Renal cortical epithelial cell (primary cell): ENCODE measurements at regions not wholly inside any gene's neighbourhood (a gene's known extent, or its start where the extent isn't known, plus 50 kb on each side); places are given as distances from the start of the nearest gene placed in this dataset.

ENCODE experiments used
- DNase-seq: peaks from one replicate; pipeline ENCODE4 v3.0.0-alpha.2; 2011; ENCODE audit warnings: low read depth

DNA sequence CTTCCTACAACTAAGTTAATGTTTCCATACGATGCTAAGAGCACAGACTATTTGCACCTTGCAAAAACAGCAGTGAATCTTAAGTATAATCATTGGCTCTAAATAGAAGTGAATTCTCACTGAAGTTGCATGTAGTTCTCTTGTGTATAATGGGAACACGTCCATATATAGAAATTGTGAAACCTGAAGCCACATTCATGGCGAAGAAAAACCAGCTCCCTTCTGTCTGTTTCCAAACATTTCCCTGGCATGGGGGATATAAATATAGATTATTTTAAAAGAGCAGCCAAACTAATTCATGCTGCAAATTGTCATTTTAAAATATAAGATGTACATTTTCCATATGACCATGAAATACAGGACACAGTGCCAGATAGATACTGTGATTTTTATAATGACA is 71.1 kb downstream of the TRAM1L1 start:
- DNase-seq = no peak

DNA sequence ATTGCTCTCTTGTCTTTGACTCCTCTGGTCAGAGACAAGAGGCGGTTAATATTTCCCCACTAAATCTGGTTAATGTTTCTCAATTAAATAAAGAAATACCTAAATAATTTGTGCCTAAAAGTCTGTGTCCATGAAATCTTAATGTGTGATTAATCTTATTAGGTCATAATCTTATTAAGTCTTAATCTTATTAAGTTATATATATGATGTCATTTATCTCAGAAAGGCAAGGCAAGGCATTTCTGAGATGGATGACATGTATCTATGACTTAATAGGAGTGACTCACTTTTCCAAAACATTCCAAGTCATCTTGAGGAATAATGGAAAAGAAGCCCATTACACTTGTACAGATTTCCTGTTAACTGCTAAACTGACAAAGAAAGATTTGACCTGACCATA is 74.7 kb downstream of the TRAM1L1 start:
- DNase-seq = peak; percentile 19

GRCh38 chr4:117001077-117001476 is 84.3 kb downstream of the TRAM1L1 start:
- DNase-seq = peak; percentile 59

DNA sequence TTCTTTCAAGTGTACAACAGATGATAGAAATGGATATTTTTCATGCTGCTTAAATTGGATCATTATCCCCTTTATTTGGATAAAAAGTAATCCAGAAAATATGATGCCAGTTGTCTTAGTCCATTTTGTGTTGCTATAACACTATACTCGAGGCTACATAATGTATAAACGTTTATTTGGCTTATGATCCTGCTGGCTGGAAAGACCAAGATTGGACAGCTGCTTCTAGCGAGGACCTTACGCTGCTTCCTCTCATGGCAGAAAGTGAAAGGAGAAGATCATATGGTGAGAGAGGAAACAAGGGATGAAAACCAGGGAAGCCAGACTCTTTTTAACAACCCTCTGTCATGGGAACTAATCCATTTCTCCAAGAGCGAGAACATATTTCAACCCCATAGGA is 102.7 kb downstream of the TRAM1L1 start:
- no peak for DNase-seq

DNA sequence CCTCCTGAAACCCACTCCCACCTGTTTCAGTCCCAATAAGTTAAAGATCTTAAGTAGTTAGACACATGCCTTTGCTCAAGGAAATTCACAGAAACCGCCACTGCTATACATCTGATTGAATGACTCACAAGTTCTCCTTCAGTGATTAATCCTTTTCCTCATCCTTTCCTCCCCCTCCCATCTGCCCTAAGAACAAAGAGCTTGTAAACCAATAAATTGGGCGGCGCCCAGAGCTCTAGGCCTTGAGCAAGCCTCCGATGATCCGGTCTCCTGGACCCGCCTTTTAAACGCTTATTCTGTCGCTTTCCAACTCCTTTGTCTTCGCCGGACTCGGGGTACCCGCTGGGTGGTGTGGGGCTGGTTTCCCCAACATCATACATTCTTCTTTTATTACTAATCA is 104.9 kb downstream of the TRAM1L1 start:
- peak; percentile 42 for DNase-seq

DNA sequence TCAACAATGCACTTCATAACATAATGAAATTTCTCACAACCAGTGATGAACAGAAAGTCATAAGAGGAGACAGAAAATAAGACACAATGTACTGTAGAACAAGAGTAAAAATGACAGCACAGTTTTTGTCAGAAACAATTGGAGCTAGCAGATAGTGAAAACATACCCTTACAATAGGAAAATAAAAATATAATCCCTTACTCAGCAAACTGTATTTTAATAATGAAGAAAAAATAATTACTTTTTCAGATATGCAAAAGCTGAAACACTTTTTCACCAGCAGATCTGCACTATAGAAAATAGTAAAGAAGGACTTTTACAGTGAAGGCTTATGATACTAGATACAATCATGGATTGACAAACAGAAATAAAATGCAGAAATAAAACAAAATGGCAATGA is 126.3 kb downstream of the TRAM1L1 start:
- no peak for DNase-seq

GRCh38 chr4:116953947-116954346 is 131.4 kb downstream of the TRAM1L1 start:
- DNase-seq = no peak

DNA sequence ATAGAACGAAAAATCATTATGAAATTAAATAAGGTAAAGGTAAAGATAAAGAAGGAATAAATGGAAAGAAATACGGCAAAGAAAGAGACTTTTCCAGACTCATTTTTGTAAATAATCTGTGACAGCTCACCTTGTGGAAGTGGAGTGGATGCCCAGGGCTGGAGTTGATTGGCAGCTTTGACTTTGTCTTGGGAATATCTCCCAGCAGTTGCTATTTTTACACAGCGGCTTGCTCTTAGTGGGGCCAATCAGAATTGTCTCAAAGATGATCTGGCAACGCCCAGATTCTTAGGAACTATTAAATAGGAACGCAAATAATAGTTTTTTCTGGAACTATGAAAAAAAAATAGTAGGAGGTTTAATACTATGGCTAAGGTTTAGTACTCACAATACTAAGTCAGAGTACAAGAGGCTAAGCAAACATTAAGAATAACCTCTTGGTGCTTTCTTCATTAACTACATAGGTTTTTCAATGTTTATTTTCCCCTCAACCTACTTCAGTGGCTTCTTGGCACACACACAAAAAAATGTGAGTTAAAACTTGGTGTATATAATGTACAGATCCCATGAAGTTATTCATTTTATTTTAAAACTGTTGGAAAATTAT is 132.7 kb downstream of the TRAM1L1 start:
- DNase-seq = no peak

- no peak for DNase-seq
Measured at GRCh38 chr4:116949856-116950255, 135.5 kb downstream of the TRAM1L1 start.

GRCh38 chr4:116942315-116942714 is 143.1 kb downstream of the TRAM1L1 start:
- no peak for DNase-seq

- no peak for DNase-seq
Measured at GRCh38 chr4:116930329-116930728, 155.0 kb downstream of the TRAM1L1 start.

- DNase-seq = peak; percentile 55
Measured at GRCh38 chr4:116926631-116927295, 158.6 kb downstream of the TRAM1L1 start.

DNA sequence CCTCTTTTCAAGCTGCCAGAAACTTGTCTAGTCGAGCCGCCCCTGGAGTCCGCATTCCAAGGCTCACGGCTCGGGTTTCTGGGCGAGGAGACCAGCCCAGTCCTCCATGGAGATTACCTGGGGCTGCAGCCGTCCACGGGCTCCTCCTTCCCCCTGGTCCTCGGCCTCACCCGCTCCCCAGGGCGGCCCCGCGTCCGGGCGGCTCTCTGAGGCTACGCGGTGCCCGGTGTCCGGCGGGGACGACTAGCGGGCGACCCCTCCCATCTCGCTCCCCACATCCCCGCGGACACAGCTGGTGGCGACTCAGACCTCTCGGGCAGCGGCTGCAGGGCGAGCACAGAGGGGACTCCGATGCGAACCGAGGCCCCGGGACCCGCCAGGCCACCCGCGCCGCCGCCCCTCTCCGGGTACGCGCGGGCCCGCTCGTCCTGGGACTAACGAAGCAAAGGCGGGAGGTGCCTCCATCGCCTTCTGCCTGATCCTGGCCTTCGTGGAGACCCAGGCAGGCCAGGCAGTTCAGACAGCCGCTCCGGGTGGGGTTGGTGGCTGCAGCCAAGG is 159.4 kb downstream of the TRAM1L1 start:
- peak; percentile 12 for DNase-seq

DNA sequence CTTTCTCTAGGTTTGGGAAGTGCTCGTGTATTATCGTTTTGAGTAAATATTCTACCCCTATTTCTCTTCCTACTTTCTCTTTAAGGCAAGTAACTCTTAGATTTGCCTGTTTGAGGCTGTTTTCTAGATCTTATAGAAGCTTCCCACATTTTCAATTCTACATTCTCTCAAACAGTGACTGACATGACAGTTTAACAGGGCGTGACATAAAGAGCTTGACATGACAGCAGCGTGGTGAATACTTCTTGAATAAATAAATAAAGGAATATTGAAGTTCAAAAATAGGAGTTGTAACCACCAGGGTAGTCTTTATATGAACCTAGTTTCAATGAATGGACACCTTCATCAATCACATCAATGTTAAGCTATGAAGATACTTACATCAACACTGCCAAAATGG is 162.0 kb downstream of the TRAM1L1 start:
- no peak for DNase-seq

DNA sequence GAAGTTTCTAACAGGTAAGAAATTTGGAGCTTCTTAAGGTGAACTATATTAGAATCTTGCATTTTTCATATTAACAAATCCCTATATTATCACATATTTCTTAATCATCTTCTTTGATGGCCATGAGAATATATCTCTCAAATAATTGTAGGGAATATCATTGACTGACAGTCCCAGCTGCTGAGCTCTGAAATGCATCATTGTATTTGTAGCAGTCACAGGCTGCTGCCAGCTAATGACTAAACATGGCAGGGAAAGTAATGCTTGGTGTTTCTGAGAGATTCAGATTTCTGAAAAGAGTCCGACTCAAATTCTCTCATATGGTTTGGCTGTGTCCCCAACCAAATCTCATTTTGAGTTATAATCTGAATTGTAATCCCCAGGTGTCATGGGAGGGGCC is 171.9 kb downstream of the TRAM1L1 start:
- no peak for DNase-seq

DNA sequence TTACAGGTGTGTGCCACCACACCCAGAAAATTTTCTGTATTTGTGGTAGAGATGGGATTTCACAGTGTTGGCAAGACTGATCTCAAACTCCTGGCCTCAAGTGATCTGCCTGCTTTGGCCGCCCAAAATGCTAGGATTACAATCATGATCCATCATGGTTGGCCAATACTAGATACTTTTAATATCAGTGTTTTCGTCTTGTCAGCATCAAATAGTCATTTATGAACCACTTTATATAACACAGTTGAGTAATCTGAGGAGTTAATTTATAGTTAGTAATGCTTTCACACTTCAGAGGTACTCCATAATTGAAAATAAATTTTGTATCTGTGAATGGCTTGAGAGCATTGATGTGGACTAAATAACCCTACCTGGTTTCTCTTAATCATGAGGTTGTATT is 178.6 kb downstream of the TRAM1L1 start:
- no peak for DNase-seq

DNA sequence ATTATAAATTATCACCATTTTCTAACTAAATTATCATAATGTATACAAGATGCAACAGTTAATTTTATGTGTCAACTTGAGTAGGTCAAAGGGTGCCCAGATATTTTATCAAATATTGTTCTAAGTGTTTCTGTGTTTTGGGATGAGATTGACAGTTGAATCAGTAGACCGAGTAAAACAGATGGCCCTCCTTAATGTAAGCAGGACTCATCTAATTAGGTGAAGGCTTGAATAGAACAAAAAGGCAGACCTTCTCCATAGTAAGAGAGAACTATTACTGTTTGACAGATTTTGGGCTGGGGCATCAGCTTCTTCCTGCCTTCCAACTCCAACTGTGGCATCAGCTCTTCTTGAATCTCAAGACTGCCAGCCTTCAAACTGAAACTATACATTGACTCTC is 185.8 kb downstream of the TRAM1L1 start:
- DNase-seq = no peak

DNA sequence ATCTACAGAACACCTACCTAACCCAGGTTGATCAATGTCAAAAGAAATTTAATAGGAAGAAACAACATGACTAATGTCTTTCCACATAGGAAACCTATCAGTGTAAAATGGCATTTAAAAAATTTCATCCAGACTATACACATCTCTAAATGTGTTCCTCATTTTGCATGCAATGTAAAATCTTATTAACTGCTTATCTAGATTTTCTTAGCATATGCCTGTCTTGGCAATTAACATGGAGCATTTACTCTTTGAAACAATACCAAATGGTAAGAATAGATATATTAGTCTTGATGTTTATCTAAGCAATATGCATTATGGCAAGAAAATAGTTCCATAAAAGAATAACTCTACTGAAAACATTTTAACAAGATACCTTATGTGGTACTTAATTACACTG is 199.8 kb downstream of the TRAM1L1 start:
- DNase-seq = no peak

DNA sequence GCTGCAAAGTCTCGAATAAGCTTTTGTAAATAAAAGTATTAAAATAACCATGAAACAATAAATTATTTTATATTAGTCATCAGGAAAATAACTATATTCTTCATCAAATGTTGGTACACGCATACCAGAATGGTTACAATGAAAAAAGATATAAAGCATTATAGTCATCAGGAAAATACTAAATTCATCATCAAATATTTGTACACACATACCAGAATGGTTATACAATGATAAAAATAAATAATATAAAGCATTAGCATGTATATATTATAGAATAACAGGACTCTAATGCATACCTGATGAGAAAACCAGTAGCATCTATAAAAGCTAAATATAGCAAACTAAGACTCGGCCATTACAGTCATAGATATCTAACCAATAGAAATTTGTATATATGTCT is 202.9 kb downstream of the TRAM1L1 start:
- no peak for DNase-seq

- DNase-seq = peak; percentile 77
Measured at GRCh38 chr4:116881077-116881476, 204.3 kb downstream of the TRAM1L1 start.

- DNase-seq = peak; percentile 27
Measured at GRCh38 chr4:116880625-116881024, 204.8 kb downstream of the TRAM1L1 start.

DNA sequence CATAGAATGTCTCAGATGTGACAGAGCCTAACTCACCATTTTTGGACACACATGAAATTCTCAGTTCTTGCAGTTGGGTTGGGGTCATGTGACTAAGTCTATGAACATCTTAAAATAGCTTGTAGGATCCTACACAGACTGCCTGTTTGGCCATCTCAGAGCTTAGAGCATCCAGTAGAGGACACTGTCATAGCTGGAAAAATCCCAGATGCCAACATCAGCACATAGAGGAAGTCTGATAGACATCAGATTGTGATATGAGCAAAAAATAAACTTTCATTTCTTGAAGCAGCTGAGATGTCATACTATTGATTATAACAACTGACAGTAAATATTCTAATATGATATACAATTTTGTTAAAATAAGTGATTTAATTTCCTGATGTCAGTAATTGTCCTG is 207.1 kb downstream of the TRAM1L1 start:
- no peak for DNase-seq

DNA sequence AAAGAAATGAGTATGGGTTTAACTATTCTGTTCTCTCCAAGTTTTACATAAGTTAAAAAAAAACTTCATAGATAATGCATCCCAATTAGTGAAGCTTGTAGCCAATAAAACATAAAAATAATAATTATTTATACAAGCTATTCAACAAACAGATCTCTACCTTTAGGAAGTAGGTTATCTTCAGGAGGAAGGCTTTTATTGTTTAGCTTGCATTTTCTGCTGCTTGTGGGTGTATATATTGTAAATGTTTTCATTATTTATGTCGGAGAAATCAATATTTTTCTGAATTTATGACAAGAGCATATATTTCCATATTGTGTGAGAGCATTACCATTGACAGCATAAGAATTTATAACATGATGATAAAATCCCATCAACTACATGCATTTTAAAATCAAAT is 208.3 kb downstream of the TRAM1L1 start:
- DNase-seq = no peak

DNA sequence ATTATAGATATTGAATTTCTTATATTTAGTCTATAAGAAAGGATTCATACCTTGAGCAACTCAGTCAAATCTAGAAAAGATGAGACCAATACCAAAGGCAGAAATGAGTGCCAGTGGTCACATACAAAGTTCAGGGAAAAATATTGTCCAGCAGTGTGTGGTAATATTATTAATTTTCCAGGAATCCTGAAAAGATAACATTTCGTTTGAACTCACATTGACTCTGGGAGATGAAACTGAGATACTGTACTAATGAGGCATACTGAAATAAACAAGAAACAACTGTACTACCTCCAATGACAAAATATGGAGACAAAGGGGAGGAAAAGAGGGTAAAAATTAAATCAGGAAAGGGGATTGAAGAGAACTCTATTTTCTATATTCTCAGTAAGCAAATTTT is 212.4 kb downstream of the TRAM1L1 start:
- DNase-seq = no peak
